ENCODE measurements at regions not wholly inside any gene's neighbourhood (a gene's known extent, or its start where the extent isn't known, plus 50 kb on each side); places are given as distances from the start of the nearest gene placed in this dataset.

DNA sequence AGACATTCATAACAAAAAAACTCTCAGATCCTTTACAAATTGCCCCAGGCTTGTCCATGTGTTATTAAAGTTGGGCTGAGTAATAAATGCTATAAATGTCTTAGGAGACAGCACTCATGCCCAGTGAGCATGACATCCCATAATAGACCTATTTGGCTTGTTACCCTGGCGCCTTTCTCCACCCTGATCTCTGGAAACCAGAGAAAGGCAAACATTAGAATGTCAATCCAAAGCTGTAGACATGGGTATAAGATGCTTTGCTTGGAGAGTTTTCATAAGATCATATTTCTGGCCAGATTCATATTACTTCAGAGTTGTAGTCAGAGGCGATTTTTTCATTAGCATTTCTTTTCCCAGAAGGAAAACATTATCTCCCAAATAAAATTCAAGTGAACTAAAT, 161.3 kb upstream of the UBASH3B start (continued):
- TF ChIP-seq KDM4A (IDR thresholded peaks at IDR 0.05; ENCODE audit: low read depth, low read length, severe bottlenecking): no peak

Data from H1 (cell line).